Left lung (tissue), 4 donors: ENCODE measurements at regions not wholly inside any gene's neighbourhood (a gene's known extent, or its start where the extent isn't known, plus 50 kb on each side); places are given as distances from the start of the nearest gene placed in this dataset.

Source experiments
- ATAC-seq: fragments of 200-7000 bp; cut with Tn5 transposase; one replicate; pipeline ENCODE4 v1.9.1; 2020; ENCODE audit warnings: moderate library complexity
- DNase-seq, 4 donors: peaks; one replicate each; pipeline ENCODE4 v3.0.0-alpha.2; 2013 to 2020
- H3K27ac ChIP-seq, 2 donors: fragments of 200-600 bp; sonication (generic) in 1 of 2; one replicate each; pipeline versions ENCODE4 v1.5.0 to v1.8.0; 2020 to 2021
- H3K27me3 ChIP-seq, 2 donors: fragments of 200-600 bp; sonication (generic) in 1 of 2; one replicate each; pipeline versions ENCODE4 v1.5.0 to v1.8.0; 2020 to 2021
- H3K36me3 ChIP-seq, 2 donors: fragments of 200-600 bp; sonication (generic) in 1 of 2; one replicate each; pipeline versions ENCODE4 v1.5.0 to v1.8.0; 2020 to 2021
- H3K4me1 ChIP-seq, 2 donors: fragments of 200-600 bp; one replicate each; pipeline ENCODE4 v1.8.0; 2021
- H3K4me3 ChIP-seq, 2 donors: fragments of 200-600 bp; sonication (generic) in 1 of 2; one replicate each; pipeline versions ENCODE4 v1.5.0 to v1.8.0; 2020 to 2021; ENCODE audit warnings: mild to moderate bottlenecking in 1 of 2
- H3K9me3 ChIP-seq, 2 donors: fragments of 200-600 bp; sonication (generic) in 1 of 2; one replicate each; pipeline versions ENCODE4 v1.5.0 to v1.8.0; 2020 to 2021
- CTCF ChIP-seq, 2 donors: fragments of 200-600 bp; sonication (generic) in 1 of 2; IDR thresholded peaks; one replicate each; pipeline versions ENCODE4 v1.5.0 to v1.8.0; 2021; ENCODE audit warnings: antibody characterized with exemption in 2 of 2
- intact Hi-C, 2 donors: fragments of 100-400 bp; cut with DNase I; formaldehyde crosslinking; loops; one replicate each; pipeline versions ENCODE4 v1.11.2 to v1.14.2; 2022
- donor health status: DM: no; HTN: yes; CAD: no.
- donor health status: DM: no; HTN: no; CAD: no.

- ATAC-seq (no peak), DNase-seq (no peak)
- Histone ChIP-seq H3K36me3 (no peaks in the 10 kb centered on the region), H3K4me3 (no peak overlapping the region), H3K9me3 (no peaks in the 10 kb centered on the region), H3K27ac (no peak overlapping the region), H3K27me3 (peaks cover 0 to 9% of the 10 kb centered on the region in 2 donors), H3K4me1 (peaks cover 0 to 2% of the 10 kb centered on the region in 2 donors)
- no peak for TF ChIP-seq CTCF (IDR thresholded peaks at IDR 0.05)
- intact Hi-C loops: no loop called here
Measured at GRCh38 chr2:457262-457661, 169.4 kb upstream of the ALKAL2 start.

- ATAC-seq: no peak
- Histone ChIP-seq H3K27ac (no peak overlapping the region), H3K9me3 (no peaks in the 10 kb centered on the region), H3K36me3 (no peaks in the 10 kb centered on the region), H3K4me1 (no peaks in the 10 kb centered on the region), H3K4me3 (no peak overlapping the region), H3K27me3 (peaks cover 0 to 9% of the 10 kb centered on the region in 2 donors)
- TF ChIP-seq CTCF (IDR thresholded peaks at IDR 0.05): no peak
- intact Hi-C loops: no loop called here
- DNase-seq: no peak
Measured at GRCh38 chr2:455913-456312, 168.0 kb upstream of the ALKAL2 start.

GRCh38 chr2:455015-455705 lies 167.3 kb upstream of the ALKAL2 start:
- Histone ChIP-seq H3K27ac (no peak overlapping the region), H3K4me3 (no peak overlapping the region), H3K36me3 (no peaks in the 10 kb centered on the region), H3K27me3 (peaks cover 0 to 9% of the 10 kb centered on the region in 2 donors), H3K4me1 (no peaks in the 10 kb centered on the region), H3K9me3 (no peaks in the 10 kb centered on the region)
- no peak for TF ChIP-seq CTCF (IDR thresholded peaks at IDR 0.05)
- ATAC-seq (no peak), DNase-seq (no peak)
- intact Hi-C loops: no loop called here

- Histone ChIP-seq H3K36me3 (no peaks in the 10 kb centered on the region), H3K9me3 (no peaks in the 10 kb centered on the region), H3K4me3 (no peak overlapping the region), H3K4me1 (no peaks in the 10 kb centered on the region), H3K27me3 (peaks cover 0 to 9% of the 10 kb centered on the region in 2 donors), H3K27ac (no peak overlapping the region)
- TF ChIP-seq CTCF (IDR thresholded peaks at IDR 0.05): no peak
- intact Hi-C loops: no loop called here
- no peak for DNase-seq
- no peak for ATAC-seq
Measured at GRCh38 chr2:453132-453531, 165.2 kb upstream of the ALKAL2 start.

GRCh38 chr2:451495-451894 lies 163.6 kb upstream of the ALKAL2 start:
- Histone ChIP-seq H3K27ac (no peak overlapping the region), H3K36me3 (no peaks in the 10 kb centered on the region), H3K4me1 (no peaks in the 10 kb centered on the region), H3K9me3 (no peaks in the 10 kb centered on the region), H3K27me3 (peaks cover 0 to 9% of the 10 kb centered on the region in 2 donors), H3K4me3 (no peak overlapping the region)
- ATAC-seq: no peak
- DNase-seq: no peak
- TF ChIP-seq CTCF (IDR thresholded peaks at IDR 0.05): no peak
- intact Hi-C loops: no loop called here
